HG03558 (cell line): ENCODE measurements at regions not wholly inside any gene's neighbourhood (a gene's known extent, or its start where the extent isn't known, plus 50 kb on each side); places are given as distances from the start of the nearest gene placed in this dataset.
"Not testable (repeated sequence)": the region's sequence is repeated elsewhere in the genome, so short reads cannot be mapped to it uniquely, and the experiment has no call there.

Source experiments
- ATAC-seq: cut with Tn5 transposase; IDR thresholded peaks from one replicate; pipeline ENCODE4 v1.9.1; 2021; ENCODE audit warnings: moderate number of reproducible peaks; ENCODE audit not compliant: unreplicated experiment; ENCODE audit errors: extremely low read depth

DNA sequence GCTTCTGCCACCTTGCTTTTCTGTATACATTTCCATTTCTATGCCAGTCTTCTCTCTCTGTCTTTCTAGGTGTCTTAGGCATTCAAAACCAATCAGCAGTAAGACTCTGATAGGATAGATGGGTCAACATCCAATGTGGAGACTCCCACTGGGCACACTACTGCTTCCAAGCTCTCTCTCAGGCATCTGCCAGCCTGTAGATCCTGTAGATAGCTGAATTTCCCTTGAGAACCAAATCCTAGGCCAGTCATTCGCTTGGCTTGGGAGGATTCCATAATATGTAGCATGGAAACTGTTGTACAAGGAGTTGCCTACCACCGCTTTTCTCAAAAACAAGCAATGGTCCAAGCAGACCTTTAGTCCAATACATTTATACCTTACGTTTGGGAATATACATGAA lies 262.8 kb upstream of the RARB start:
- no peak for ATAC-seq

GRCh38 chr3:25166016-25166415 lies 262.0 kb upstream of the RARB start:
- no peak for ATAC-seq

GRCh38 chr3:25169151-25169550 lies 258.9 kb upstream of the RARB start:
- no peak for ATAC-seq

DNA sequence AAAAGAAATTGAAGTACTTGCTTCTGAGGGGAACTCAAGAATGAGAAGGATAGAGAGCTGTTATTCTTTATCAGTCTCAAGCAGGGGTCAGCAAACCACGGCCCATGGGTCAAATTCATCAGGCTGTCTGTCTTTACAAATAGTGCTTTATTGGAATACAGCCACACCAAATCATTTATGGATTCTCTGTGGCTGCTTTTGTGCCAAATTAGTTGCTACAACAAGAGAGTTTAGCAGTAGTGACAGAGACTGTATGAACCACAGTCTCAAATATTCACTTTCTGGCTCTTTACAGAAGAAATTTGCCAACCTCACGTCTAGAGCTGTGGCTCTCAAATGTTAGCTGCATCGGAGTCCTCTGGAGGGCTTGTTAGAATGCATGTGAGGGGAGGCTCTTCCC lies 258.0 kb upstream of the RARB start:
- ATAC-seq, result no peak

DNA sequence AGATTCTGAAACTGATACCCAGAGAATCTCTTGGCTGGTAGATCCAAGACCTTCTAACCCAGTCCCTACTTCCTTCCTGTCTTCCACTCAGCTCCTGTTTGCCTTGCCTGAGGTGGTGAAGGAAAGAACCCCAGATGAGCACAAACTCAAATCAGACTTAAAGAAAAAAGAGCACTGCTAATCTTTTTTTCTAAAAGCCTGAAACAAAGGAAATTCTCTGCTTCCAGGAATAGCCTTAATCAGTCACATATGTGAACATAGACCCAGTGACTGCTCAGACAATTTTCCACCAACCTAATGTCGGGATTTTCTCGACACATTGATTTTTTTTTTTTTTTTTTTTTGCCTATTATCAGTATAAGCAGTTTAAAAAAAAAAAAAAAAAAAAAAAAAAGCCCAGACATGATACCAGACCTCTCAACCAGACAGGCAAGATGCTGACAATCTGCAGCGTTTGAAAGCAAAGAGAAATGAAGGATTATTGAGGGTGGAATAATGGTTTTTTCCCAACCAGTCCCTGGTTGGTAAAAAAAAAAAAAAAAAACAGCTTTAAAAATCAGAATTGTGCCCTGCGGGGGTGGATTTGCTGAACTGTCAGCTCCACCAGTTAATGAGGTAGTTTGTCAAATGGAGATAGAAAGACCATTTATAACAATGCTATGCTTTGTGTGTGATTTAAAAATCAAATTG lies 256.8 kb upstream of the RARB start:
- ATAC-seq, result no peak

DNA sequence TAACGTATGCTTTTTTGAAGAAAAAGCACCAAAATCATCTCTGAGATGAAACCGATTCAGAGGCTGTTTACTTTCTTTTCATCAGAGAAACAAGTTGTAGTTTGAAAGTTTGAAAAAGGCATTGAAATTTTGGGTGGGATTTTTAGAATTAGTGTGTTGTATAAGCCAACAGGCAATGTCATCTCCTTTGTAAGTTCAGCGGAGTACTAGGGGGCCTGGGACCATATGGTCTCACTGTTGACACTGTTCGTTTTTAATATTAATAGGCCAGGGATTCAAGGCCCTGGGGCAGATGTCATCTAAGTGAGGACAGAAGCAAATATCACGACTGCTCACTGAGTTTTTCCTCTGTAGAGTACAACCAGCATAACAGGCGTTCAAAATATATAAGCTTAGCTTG lies 256.2 kb upstream of the RARB start:
- no peak for ATAC-seq

GRCh38 chr3:25173606-25174005 lies 254.5 kb upstream of the RARB start:
- ATAC-seq, result no peak

GRCh38 chr3:25174251-25174650 lies 253.8 kb upstream of the RARB start:
- no peak for ATAC-seq

DNA sequence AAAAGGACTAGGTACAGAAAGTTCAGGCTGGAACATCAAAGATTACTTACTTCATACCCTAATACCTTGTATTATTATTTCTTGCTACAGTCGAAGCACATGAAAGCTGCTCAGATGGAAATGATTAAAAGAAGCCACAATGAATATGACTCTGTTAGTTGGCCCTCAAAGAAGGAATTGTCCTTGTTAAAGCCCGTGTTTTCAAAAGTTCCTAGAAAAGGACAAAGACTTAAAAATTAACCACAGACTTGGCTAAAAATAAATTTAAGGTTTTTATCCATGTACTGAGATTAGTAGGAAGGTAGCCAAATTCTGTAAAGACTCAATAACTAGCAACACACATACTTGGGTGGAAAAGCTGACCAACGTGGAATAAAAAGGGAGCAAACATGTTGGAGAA lies 251.0 kb upstream of the RARB start:
- no peak for ATAC-seq

- ATAC-seq, result no peak
These were observed 249.4 kb upstream of the RARB start for GRCh38 chr3:25178672-25179071.

DNA sequence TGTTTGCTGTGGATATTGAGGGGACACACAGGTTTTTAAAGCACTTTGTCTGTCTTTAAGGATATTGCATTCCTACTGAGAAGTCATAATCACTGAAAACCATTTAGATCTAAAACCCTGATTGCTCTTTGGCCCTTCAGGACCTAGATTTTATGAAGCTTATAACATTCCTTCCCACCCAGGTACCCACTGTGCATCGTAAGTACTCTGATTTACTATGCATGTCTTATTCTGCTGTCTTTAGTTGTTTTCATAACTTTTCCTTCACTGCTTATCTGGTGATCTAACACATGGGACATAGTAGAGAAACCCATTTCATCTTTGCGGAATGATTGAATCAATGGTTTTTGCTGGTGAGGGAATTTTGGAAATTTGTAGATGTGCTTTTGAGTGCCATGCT lies 247.0 kb upstream of the RARB start:
- ATAC-seq, result no peak

DNA sequence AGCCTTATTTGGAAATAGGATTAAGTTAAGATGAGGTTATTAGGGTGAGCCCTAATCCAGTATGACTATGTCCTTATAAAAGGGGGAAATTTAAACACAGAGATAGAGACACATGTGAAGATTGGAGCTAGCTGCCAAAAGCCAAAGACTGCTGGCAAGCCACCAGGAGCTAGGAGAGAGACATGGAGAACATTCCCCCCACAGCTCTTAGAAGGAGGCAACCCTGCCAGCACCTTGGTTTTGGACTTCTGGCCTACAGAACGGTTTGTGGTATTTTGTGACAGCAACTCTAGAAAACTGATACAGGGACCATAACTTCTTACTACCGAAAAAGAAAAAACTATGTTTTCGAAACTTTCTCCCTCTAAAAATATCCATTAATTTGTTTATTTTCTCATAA lies 245.3 kb upstream of the RARB start:
- no peak for ATAC-seq

DNA sequence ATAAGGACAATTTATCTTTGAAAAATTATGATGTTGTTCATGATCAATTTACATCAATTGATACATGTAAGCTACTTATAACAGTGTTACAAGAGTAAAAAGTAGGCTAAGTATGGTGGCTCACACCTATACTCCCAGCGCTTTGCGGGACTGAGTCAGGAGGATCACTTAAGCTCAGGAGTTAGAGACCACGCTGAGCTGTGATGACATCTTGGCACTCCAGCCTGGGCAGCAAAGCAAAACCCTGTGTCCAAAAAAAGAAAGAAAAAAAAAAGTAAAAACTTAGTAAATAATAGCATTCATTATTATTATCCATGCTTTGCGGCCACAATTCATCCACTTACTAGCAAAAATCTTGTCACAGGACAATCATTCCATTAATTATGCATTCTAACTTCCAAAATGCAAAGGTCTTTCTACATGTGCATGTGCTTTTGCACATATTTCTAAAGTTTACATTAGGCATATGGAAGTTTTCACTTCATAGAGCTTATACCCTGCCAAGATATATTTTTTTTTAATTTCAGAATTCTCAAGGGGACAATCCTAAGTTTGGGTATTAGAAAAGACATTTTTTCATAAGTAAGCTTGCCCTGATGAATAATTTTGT lies 243.3 kb upstream of the RARB start:
- no peak for ATAC-seq

- ATAC-seq, result no peak
These were observed 236.4 kb upstream of the RARB start for GRCh38 chr3:25191673-25192072.

GRCh38 chr3:25199567-25199966 lies 228.5 kb upstream of the RARB start:
- ATAC-seq, result not testable (repeated sequence)

DNA sequence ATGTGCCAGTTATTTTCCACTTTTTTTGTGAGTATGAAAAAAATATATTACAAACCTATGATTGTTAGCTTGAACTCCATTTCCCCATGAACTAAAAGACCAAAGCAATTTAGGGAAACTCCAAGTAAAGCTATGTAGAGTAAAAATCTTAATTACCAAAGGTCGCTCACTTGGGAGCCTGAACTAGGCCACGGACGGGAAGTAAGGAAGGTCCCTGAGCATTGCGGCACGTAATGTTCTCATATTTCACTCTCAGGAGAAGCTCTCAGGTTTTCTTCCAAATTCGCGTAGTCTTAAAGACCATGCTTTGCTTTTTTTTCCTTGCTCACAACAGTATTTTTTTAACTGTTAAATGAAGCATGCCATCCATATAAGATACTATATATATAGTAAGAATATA lies 215.3 kb upstream of the RARB start:
- no peak for ATAC-seq

- ATAC-seq, result no peak
These were observed 214.0 kb upstream of the RARB start for GRCh38 chr3:25214034-25214433.

GRCh38 chr3:25218362-25218761 lies 209.7 kb upstream of the RARB start:
- no peak for ATAC-seq

DNA sequence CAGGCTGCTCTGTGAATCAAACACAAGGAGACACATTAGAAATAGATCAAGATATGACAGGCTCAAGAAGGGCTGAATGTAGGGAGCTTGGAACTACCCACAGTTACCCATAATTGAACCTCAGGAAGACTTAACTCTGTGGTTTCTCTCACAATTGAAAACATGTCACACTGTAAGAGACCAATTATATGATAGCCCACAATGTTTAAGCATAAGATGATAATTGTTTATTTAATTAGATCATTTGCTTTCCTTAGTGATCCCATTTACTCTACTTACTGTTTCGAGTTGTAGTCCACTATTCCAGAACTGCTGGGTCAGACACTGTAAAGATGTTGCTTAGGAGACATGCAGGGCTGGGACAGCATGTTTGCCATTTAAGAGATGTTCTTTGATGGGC lies 201.3 kb upstream of the RARB start:
- no peak for ATAC-seq

- ATAC-seq, result no peak
These were observed 198.5 kb upstream of the RARB start for GRCh38 chr3:25229586-25229985.

- ATAC-seq, result no peak
These were observed 193.0 kb upstream of the RARB start for GRCh38 chr3:25235031-25235430.

- no peak for ATAC-seq
These were observed 192.6 kb upstream of the RARB start for GRCh38 chr3:25235466-25235865.
